ENCODE measurements at regions not wholly inside any gene's neighbourhood (a gene's known extent, or its start where the extent isn't known, plus 50 kb on each side); places are given as distances from the start of the nearest gene placed in this dataset.

DNA sequence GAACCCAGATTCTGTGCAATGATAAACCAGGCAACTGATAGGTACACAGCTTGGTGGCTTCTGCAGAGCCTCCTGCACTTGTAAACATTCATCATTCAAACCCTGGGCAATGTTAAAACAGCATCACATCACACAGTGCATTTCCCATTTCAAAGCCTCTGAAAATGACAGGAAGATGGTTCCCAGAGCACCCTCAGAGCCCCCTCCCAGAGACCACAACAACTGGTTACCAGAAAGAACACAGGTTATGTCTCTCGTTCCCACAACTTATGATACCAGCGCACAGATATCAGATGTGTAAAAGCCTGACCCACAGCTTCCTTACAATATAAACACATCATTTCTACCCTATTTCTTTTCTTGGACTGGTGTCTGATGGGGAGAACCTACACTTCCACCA is 248.7 kb downstream of the AUH start:
- no TSS peak for BruUV-seq (replicated peaks)
- intact Hi-C loops (cut with micrococcal nuclease): no loop called here
- H3K4me1 Mint-ChIP-seq (ENCODE audit: insufficient read depth, unreplicated experiment): peaks cover 7% of the 10 kb centered on the region
- no peaks in the 10 kb centered on the region for H3K27me3 Mint-ChIP-seq (ENCODE audit: insufficient read depth, unreplicated experiment)
- POLR2A ChIA-PET: interaction anchor here (0.9 to 1.0 kb wide), 2 partner anchors 14 to 64 kb away, joined by 3 to 4 read pairs; no protein-coding TSS in a partner anchor
- no peak overlapping the region for H3K27ac Mint-ChIP-seq (ENCODE audit: low read depth, unreplicated experiment)
- no peak for DNase-seq (ENCODE audit: unreplicated experiment)
- peaks cover 5% of the 10 kb centered on the region for H3K36me3 Mint-ChIP-seq (ENCODE audit: insufficient read depth, unreplicated experiment)
- no peaks in the 10 kb centered on the region for H3K9me3 Mint-ChIP-seq (ENCODE audit: unreplicated experiment)
- CTCF ChIA-PET: interaction anchor here (1.0 to 1.2 kb wide), 3 partner anchors 28 to 197 kb away, joined by 3 to 4 read pairs (median 4); no protein-coding TSS in a partner anchor
- TF ChIP-seq, protein P1, sequence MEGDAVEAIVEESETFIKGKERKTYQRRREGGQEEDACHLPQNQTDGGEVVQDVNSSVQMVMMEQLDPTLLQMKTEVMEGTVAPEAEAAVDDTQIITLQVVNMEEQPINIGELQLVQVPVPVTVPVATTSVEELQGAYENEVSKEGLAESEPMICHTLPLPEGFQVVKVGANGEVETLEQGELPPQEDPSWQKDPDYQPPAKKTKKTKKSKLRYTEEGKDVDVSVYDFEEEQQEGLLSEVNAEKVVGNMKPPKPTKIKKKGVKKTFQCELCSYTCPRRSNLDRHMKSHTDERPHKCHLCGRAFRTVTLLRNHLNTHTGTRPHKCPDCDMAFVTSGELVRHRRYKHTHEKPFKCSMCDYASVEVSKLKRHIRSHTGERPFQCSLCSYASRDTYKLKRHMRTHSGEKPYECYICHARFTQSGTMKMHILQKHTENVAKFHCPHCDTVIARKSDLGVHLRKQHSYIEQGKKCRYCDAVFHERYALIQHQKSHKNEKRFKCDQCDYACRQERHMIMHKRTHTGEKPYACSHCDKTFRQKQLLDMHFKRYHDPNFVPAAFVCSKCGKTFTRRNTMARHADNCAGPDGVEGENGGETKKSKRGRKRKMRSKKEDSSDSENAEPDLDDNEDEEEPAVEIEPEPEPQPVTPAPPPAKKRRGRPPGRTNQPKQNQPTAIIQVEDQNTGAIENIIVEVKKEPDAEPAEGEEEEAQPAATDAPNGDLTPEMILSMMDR (IDR thresholded peaks at IDR 0.05; ENCODE audit: unreplicated experiment): no peak
- H3K4me3 Mint-ChIP-seq (ENCODE audit: unreplicated experiment): no peak overlapping the region

DNA sequence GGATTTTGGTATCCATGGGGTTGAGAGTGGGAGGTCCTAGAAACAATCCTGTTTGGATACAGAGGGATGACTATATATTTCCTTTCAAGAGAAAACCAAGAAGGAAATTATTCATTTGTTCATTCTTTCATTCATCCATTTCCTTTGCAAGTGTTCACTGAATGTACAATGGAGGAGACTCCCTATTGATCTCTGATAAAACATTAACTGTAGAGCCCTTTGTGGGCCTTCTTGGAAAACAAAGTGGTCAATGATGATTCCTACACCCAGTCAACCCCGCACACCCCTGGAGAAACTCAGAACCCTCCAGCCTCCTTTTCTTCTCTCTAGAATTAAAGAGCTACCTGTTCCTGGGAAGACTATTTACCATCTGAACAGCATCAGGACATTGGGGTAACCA is 247.3 kb downstream of the AUH start:
- no peak for DNase-seq (ENCODE audit: unreplicated experiment)
- ChIA-PET POLR2A (interaction anchor here (1.0 kb wide), 1 partner anchor 309 kb away, joined by 3 read pairs; the partner anchor contains the start of gene NFIL3), CTCF (no interaction called here)
- Mint-ChIP-seq H3K27me3 (ENCODE audit: insufficient read depth, unreplicated experiment) (no peaks in the 10 kb centered on the region), H3K9me3 (ENCODE audit: unreplicated experiment) (no peaks in the 10 kb centered on the region), H3K4me3 (ENCODE audit: unreplicated experiment) (no peak overlapping the region), H3K36me3 (ENCODE audit: insufficient read depth, unreplicated experiment) (peaks cover 5% of the 10 kb centered on the region), H3K27ac (ENCODE audit: low read depth, unreplicated experiment) (no peak overlapping the region), H3K4me1 (ENCODE audit: insufficient read depth, unreplicated experiment) (peaks cover 22% of the 10 kb centered on the region)
- TF ChIP-seq, protein P1 (IDR thresholded peaks at IDR 0.05; ENCODE audit: unreplicated experiment): no peak
- intact Hi-C loops (cut with micrococcal nuclease): no loop called here
- no TSS peak for BruUV-seq (replicated peaks)

DNA sequence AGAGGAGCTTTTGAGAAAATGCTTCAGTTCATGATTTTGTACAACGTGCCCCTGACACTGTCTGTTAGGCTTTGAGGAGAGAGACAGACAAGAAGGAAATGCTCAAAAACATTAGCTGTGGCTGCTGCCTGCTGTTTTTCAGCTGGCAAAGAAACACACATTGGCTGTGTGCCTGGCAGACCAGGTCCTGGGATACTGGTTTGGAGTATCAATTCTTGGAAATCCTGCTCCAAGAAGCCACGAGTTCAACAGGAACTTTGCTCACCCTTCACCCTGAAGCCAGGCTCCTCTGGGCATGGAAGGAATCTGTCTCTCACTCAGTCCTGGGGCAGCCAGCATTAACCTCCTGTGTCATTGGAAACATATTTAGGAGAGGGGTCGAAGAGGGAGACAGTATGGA is 245.5 kb downstream of the AUH start:
- no peaks in the 10 kb centered on the region for H3K9me3 Mint-ChIP-seq (ENCODE audit: unreplicated experiment)
- TF ChIP-seq, protein P1 (IDR thresholded peaks at IDR 0.05; ENCODE audit: unreplicated experiment): no peak
- peaks cover 34% of the 10 kb centered on the region for H3K4me1 Mint-ChIP-seq (ENCODE audit: insufficient read depth, unreplicated experiment)
- no peak overlapping the region for H3K27ac Mint-ChIP-seq (ENCODE audit: low read depth, unreplicated experiment)
- no peaks in the 10 kb centered on the region for H3K27me3 Mint-ChIP-seq (ENCODE audit: insufficient read depth, unreplicated experiment)
- DNase-seq (ENCODE audit: unreplicated experiment): peak; percentile 14
- POLR2A ChIA-PET: no interaction called here
- BruUV-seq (replicated peaks): no TSS peak
- no peak overlapping the region for H3K4me3 Mint-ChIP-seq (ENCODE audit: unreplicated experiment)
- CTCF ChIA-PET: no interaction called here
- peaks cover 5% of the 10 kb centered on the region for H3K36me3 Mint-ChIP-seq (ENCODE audit: insufficient read depth, unreplicated experiment)
- intact Hi-C loops (cut with micrococcal nuclease): no loop called here

DNA sequence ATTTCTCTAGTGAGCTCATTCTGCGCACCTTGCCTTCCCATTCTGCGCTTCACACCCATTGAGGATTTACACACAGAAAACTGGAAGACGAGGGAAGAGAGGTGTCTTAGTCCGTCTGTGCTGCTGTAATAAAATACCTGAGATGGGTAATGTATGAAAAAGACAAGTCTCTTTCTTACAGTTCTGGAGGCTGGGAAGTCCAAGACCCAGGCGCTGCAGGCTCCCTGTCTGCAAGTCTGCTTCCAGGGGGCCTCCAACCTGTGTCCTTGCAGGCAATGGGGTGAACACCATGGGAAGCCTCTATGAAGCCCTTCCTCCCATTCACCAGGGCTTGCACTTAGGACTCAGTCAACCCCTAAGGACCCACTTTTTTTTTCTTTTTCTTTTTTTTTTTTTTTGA is 245.0 kb downstream of the AUH start:
- BruUV-seq (replicated peaks): no TSS peak
- Mint-ChIP-seq H3K4me3 (ENCODE audit: unreplicated experiment) (no peak overlapping the region), H3K9me3 (ENCODE audit: unreplicated experiment) (no peaks in the 10 kb centered on the region), H3K4me1 (ENCODE audit: insufficient read depth, unreplicated experiment) (peaks cover 34% of the 10 kb centered on the region), H3K27ac (ENCODE audit: low read depth, unreplicated experiment) (no peak overlapping the region), H3K27me3 (ENCODE audit: insufficient read depth, unreplicated experiment) (no peaks in the 10 kb centered on the region), H3K36me3 (ENCODE audit: insufficient read depth, unreplicated experiment) (peaks cover 5% of the 10 kb centered on the region)
- DNase-seq (ENCODE audit: unreplicated experiment): no peak
- TF ChIP-seq, protein P1 (IDR thresholded peaks at IDR 0.05; ENCODE audit: unreplicated experiment): no peak
- ChIA-PET POLR2A (interaction anchor here (0.5 kb wide), 1 partner anchor 17 kb away, joined by 3 read pairs; no protein-coding TSS in a partner anchor), CTCF (no interaction called here)
- intact Hi-C loops (cut with micrococcal nuclease): no loop called here

Measured in MCF 10A (cell line).